ENCODE measurements at regions not wholly inside any gene's neighbourhood (a gene's known extent, or its start where the extent isn't known, plus 50 kb on each side); places are given as distances from the start of the nearest gene placed in this dataset.

GRCh38 chr5:171612749-171613148 lies 172.9 kb upstream of the SMIM23 start:
- intact Hi-C loops (cut with micrococcal nuclease; ENCODE audit: unreplicated experiment) (no loop called here), in situ Hi-C loops (cut with HindIII; ENCODE audit: low pct_unique_long_range_greater_than_20kb, low sequenced_read_pairs) (no loop called here)
- Histone ChIP-seq H3K36me3 (ENCODE audit: control insufficient read depth, insufficient read depth, low read length) (no peaks in the 10 kb centered on the region), H3K27ac (ENCODE audit: low read length) (no peak overlapping the region), H3K4me3 (ENCODE audit: low read depth in 2 of 2, low read length in 2 of 2) (no peak overlapping the region), H3K27me3 (ENCODE audit: control insufficient read depth, insufficient read depth, low read length) (no peaks in the 10 kb centered on the region; the same call in 1 of the 2 replicates), H3K4me1 (ENCODE audit: control insufficient read depth, insufficient read depth, low read length) (no peaks in the 10 kb centered on the region), H3K9me3 (ENCODE audit: control insufficient read depth, insufficient read depth, low read depth, low read length) (no peaks in the 10 kb centered on the region; the same call in 1 of the 2 replicates)
- no peak for TF ChIP-seq SIN3A (IDR thresholded peaks at IDR 0.05; ENCODE audit: borderline replicate concordance, insufficient read depth, low read depth, low read length)
- no peak for TF ChIP-seq TCF7L2 (IDR thresholded peaks at IDR 0.05; ENCODE audit: low read depth, low read length)
- no peak for TF ChIP-seq POLR2AphosphoS5 (IDR thresholded peaks at IDR 0.05; ENCODE audit: low read depth, low read length)
- TF ChIP-seq CTCF (IDR thresholded peaks at IDR 0.05) = no peak
- TF ChIP-seq, protein P1, sequence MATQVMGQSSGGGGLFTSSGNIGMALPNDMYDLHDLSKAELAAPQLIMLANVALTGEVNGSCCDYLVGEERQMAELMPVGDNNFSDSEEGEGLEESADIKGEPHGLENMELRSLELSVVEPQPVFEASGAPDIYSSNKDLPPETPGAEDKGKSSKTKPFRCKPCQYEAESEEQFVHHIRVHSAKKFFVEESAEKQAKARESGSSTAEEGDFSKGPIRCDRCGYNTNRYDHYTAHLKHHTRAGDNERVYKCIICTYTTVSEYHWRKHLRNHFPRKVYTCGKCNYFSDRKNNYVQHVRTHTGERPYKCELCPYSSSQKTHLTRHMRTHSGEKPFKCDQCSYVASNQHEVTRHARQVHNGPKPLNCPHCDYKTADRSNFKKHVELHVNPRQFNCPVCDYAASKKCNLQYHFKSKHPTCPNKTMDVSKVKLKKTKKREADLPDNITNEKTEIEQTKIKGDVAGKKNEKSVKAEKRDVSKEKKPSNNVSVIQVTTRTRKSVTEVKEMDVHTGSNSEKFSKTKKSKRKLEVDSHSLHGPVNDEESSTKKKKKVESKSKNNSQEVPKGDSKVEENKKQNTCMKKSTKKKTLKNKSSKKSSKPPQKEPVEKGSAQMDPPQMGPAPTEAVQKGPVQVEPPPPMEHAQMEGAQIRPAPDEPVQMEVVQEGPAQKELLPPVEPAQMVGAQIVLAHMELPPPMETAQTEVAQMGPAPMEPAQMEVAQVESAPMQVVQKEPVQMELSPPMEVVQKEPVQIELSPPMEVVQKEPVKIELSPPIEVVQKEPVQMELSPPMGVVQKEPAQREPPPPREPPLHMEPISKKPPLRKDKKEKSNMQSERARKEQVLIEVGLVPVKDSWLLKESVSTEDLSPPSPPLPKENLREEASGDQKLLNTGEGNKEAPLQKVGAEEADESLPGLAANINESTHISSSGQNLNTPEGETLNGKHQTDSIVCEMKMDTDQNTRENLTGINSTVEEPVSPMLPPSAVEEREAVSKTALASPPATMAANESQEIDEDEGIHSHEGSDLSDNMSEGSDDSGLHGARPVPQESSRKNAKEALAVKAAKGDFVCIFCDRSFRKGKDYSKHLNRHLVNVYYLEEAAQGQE (IDR thresholded peaks at IDR 0.05; ENCODE audit: insufficient read depth in 1 of 2, low read depth in 2 of 2, low read length in 1 of 2) = no peak
- ChIA-PET CTCF (no interaction called here), POLR2A (no interaction called here)
- no peak for ATAC-seq
- BruUV-seq (replicated peaks) = no TSS peak
- no peak for DNase-seq (ENCODE audit: low read depth, low spot score)

- Histone ChIP-seq H3K27me3 (ENCODE audit: control insufficient read depth, insufficient read depth, low read length) (no peaks in the 10 kb centered on the region; the same call in 1 of the 2 replicates), H3K9me3 (ENCODE audit: control insufficient read depth, insufficient read depth, low read depth, low read length) (no peaks in the 10 kb centered on the region), H3K4me3 (ENCODE audit: low read depth in 2 of 2, low read length in 2 of 2) (no peak overlapping the region), H3K4me1 (ENCODE audit: control insufficient read depth, insufficient read depth, low read length) (no peaks in the 10 kb centered on the region), H3K27ac (ENCODE audit: low read length) (no peak overlapping the region), H3K36me3 (ENCODE audit: control insufficient read depth, insufficient read depth, low read length) (no peaks in the 10 kb centered on the region)
- no TSS peak for BruUV-seq (replicated peaks)
- no peak for TF ChIP-seq SIN3A (IDR thresholded peaks at IDR 0.05; ENCODE audit: borderline replicate concordance, insufficient read depth, low read depth, low read length)
- in situ Hi-C loops (cut with HindIII; ENCODE audit: low pct_unique_long_range_greater_than_20kb, low sequenced_read_pairs) (no loop called here), intact Hi-C loops (cut with micrococcal nuclease; ENCODE audit: unreplicated experiment) (no loop called here)
- ChIA-PET CTCF (no interaction called here), POLR2A (no interaction called here)
- no peak for DNase-seq (ENCODE audit: low read depth, low spot score)
- ATAC-seq = no peak
These were observed 171.1 kb upstream of the SMIM23 start for GRCh38 chr5:171614511-171614910.

DNA sequence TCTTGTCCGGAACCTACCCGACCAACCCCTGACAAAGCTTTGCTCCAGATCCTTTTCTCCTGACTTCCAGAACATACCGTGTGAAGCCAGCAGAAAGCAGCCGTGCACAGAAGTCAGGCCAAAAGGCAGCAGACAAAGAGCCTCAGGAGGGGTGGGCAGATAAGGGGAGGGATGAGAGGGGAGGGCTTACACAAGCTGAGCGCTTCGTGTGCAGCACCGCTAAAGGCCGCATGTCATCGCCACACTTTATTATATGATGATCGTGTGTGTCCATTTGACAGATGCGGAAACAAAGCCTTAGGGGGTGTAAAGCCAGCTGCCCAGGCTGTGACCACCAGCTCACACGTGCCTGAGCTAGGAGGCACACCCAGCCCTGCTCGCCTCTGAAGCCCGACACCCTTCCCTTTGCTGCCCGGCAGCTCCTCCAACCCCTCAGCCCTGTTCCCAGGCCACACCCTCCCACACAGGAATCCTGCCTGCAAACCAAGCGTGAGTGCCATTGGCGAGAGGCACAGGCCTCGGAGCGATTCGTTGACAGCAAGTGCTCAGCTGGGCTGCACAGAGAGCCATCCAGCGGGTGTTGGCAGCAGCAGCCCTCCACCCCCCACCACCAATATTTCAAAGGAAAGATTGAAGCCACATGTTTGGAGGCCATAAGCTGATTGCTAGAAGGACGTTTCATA lies 170.5 kb upstream of the SMIM23 start:
- Histone ChIP-seq H3K36me3 (ENCODE audit: control insufficient read depth, insufficient read depth, low read length) (no peaks in the 10 kb centered on the region), H3K27ac (ENCODE audit: low read length) (no peak overlapping the region), H3K4me1 (ENCODE audit: control insufficient read depth, insufficient read depth, low read length) (no peaks in the 10 kb centered on the region), H3K27me3 (ENCODE audit: control insufficient read depth, insufficient read depth, low read length) (no peaks in the 10 kb centered on the region; the same call in 1 of the 2 replicates), H3K4me3 (ENCODE audit: low read depth in 2 of 2, low read length in 2 of 2) (no peak overlapping the region), H3K9me3 (ENCODE audit: control insufficient read depth, insufficient read depth, low read depth, low read length) (no peaks in the 10 kb centered on the region)
- no peak for DNase-seq (ENCODE audit: low read depth, low spot score)
- POLR2A ChIA-PET = no interaction called here
- ATAC-seq = 0 out of 2 replicates have a peak, but pooled peaks have one; percentile 40
- intact Hi-C loops (cut with micrococcal nuclease; ENCODE audit: unreplicated experiment) = no loop called here
- TF ChIP-seq TCF7L2 (IDR thresholded peaks at IDR 0.05; ENCODE audit: low read depth, low read length) (no peak), CTCF (IDR thresholded peaks at IDR 0.05) (no peak), SIN3A (IDR thresholded peaks at IDR 0.05; ENCODE audit: borderline replicate concordance, insufficient read depth, low read depth, low read length) (no peak), POLR2AphosphoS5 (IDR thresholded peaks at IDR 0.05; ENCODE audit: low read depth, low read length) (no peak)
- TF ChIP-seq, protein P1 (IDR thresholded peaks at IDR 0.05; ENCODE audit: insufficient read depth in 1 of 2, low read depth in 2 of 2, low read length in 1 of 2) = no peak
- CTCF ChIA-PET = no interaction called here
- in situ Hi-C loops (cut with HindIII; ENCODE audit: low pct_unique_long_range_greater_than_20kb, low sequenced_read_pairs) = no loop called here
- no TSS peak for BruUV-seq (replicated peaks)

All from Panc1 (cell line).